Transverse colon (tissue), 4 donors: ENCODE measurements at regions not wholly inside any gene's neighbourhood (a gene's known extent, or its start where the extent isn't known, plus 50 kb on each side); places are given as distances from the start of the nearest gene placed in this dataset.

ENCODE experiments used
- DNase-seq: peaks from one replicate; pipeline ENCODE4 v3.0.0-alpha.2; 2019
- H3K27ac ChIP-seq, 4 donors: fragments of 200-600 bp; sonication (generic); 2 replicates each; pipeline ENCODE4 v1.5.1; 2016 to 2018; ENCODE audit warnings: inconsistent platforms in 4 of 4
- H3K27me3 ChIP-seq: fragments of 200-600 bp; sonication (generic); 2 replicates; pipeline ENCODE4 v1.5.1; 2017; ENCODE audit warnings: inconsistent platforms
- H3K36me3 ChIP-seq, 4 donors: fragments of 200-600 bp; sonication (generic); 2 replicates each; pipeline ENCODE4 v1.5.1; 2017 to 2019; ENCODE audit warnings: inconsistent platforms in 4 of 4
- H3K4me1 ChIP-seq, 4 donors: fragments of 200-600 bp; sonication (generic); 2 replicates each; pipeline ENCODE4 v1.5.1; 2017 to 2020; ENCODE audit warnings: inconsistent platforms in 4 of 4
- H3K4me3 ChIP-seq, 4 donors: fragments of 200-600 bp; sonication (generic); 1 replicate in 1 of 4; 2 replicates in 3 of 4; pipeline versions ENCODE4 v1.5.1 to v1.6.1; 2017 to 2019; ENCODE audit warnings: inconsistent platforms in 4 of 4
- H3K9me3 ChIP-seq, 2 donors: fragments of 200-600 bp; sonication (generic); 2 replicates each; pipeline ENCODE4 v1.5.1; 2017 to 2019; ENCODE audit warnings: inconsistent platforms in 2 of 2
- EP300 ChIP-seq: sonication (generic); formaldehyde crosslinking; IDR thresholded peaks from one replicate; pipeline ENCODE4 v1.6.1; 2017; ENCODE audit warnings: antibody characterized with exemption, low read depth
- POLR2A ChIP-seq: fragments of 450-650 bp; IDR thresholded peaks from one replicate; pipeline ENCODE4 v1.6.1; 2016; ENCODE audit warnings: antibody characterized with exemption, mild to moderate bottlenecking, moderate library complexity
- POLR2AphosphoS5 ChIP-seq, 3 donors: sonication (generic); formaldehyde crosslinking; IDR thresholded peaks; one replicate each; pipeline ENCODE4 v1.6.1; 2016; ENCODE audit warnings: antibody characterized with exemption in 3 of 3
- WGBS, 2 donors: methylation state at CpG; one replicate each; pipeline ENCODE4 v1.1.5; 2018; ENCODE audit warnings: low coverage in 1 of 2; 5-methylcytosine and 5-hydroxymethylcytosine counted together
- in situ Hi-C, 4 donors: fragments of 200-750 bp; cut with MboI; loops; one replicate each; pipeline versions ENCODE4 v1.15.0 to v1.15.1; 2017; ENCODE audit warnings: low sequenced_read_pairs in 3 of 4, low pct_ligation_motif_present in 1 of 4, low pct_unique_long_range_greater_than_20kb in 1 of 4
- intact Hi-C: fragments of 100-400 bp; cut with DNase I; formaldehyde crosslinking; loops from one replicate; pipeline ENCODE4 v1.15.1; 2023; ENCODE audit warnings: low total_unique reads
- TF ChIP-seq, protein P1 (sequence below), 5 experiments: fragments of 200-600 bp in 3 of 5; fragments of 450-650 bp in 2 of 5; sonication (generic) in 3 of 5; IDR thresholded peaks; 1 replicate in 2 of 5; 2 replicates in 3 of 5; pipeline ENCODE4 v1.5.1; 2016 to 2017; ENCODE audit warnings: antibody characterized with exemption in 5 of 5, inconsistent platforms in 3 of 5, mild to moderate bottlenecking in 2 of 5, moderate library complexity in 1 of 5

DNA sequence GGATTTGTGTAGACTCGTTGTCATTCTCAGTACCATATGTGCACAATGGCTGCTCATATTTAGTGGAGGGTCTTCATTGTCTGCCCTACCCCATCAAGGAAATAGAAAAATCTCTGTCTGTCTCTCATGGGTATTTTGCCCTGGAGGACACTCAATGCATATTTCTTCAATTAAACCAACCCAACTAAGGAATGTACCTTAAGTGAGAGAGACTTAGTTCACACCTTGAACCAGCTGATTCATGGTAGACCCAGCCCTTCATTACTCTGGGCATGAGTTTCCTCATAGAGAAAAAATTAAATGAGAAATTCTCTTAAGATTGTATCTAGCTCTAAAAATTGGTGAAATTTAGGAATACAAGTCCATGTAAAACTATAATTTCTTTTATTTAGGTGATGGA is 107.1 kb upstream of the PLEKHG7 start:
- in situ Hi-C loops = no loop called here
- 91 to 97% methylated on average over 1 of the region's 1 CpG for whole genome bisulfite sequencing, 2 donors

DNA sequence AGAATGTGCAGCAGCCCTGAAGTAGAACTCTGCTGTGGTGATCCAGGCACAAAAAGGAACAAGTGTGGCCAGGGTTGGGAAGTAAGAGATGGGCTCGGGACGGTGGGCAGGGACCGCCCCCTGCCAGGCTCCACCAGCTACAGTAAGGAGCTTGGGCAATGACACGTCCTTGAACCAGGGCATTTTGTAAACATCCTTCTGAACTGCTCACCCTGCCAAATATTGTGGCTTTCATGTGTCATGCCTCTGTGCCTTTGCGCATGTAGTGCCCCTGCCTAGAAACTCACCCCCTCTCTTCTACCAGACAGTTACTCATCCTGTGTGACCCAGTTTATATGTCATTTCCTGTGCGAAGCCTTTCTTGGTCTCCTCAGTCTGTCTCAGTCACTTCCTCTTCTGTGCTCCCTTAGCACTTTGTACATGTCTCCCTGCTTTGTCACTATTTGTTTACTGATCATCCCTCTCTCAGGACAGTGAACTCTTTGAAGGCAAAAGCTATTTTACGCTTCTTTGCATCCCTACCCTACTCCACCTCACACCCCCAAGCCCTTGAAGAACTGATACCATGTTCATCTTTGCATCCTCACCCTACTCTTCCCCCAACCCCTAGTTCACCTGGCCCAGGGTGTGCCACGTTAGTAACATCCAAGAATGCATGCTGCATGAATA is 108.9 kb upstream of the PLEKHG7 start:
- H3K36me3 ChIP-seq = no peaks in the 10 kb centered on the region
- H3K9me3 ChIP-seq = no peaks in the 10 kb centered on the region
- WGBS, 2 donors = 48 to 59% methylated on average over 6 to 8 of the region's 8 CpGs
- DNase-seq = peak; percentile 39
- intact Hi-C loops (no loop called here), in situ Hi-C loops (no loop called here)
- H3K27me3 ChIP-seq = no peaks in the 10 kb centered on the region
- H3K27ac ChIP-seq = peak overlapping the region; percentile 36 to 63 (median 54)
- no peaks in the 10 kb centered on the region for H3K4me1 ChIP-seq
- TF ChIP-seq POLR2A (peak; percentile 18), POLR2AphosphoS5 (IDR thresholded peaks at IDR 0.05) (peak in 1 of 3 donors; percentile 19)
- TF ChIP-seq, protein P1, sequence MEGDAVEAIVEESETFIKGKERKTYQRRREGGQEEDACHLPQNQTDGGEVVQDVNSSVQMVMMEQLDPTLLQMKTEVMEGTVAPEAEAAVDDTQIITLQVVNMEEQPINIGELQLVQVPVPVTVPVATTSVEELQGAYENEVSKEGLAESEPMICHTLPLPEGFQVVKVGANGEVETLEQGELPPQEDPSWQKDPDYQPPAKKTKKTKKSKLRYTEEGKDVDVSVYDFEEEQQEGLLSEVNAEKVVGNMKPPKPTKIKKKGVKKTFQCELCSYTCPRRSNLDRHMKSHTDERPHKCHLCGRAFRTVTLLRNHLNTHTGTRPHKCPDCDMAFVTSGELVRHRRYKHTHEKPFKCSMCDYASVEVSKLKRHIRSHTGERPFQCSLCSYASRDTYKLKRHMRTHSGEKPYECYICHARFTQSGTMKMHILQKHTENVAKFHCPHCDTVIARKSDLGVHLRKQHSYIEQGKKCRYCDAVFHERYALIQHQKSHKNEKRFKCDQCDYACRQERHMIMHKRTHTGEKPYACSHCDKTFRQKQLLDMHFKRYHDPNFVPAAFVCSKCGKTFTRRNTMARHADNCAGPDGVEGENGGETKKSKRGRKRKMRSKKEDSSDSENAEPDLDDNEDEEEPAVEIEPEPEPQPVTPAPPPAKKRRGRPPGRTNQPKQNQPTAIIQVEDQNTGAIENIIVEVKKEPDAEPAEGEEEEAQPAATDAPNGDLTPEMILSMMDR (IDR thresholded peaks at IDR 0.05) = no peak
- H3K4me3 ChIP-seq = no peak overlapping the region

More for the DNA sequence above, 107.1 kb upstream of the PLEKHG7 start:
- Histone ChIP-seq H3K36me3 (no peaks in the 10 kb centered on the region), H3K27ac (no peak overlapping the region), H3K4me3 (no peak overlapping the region), H3K9me3 (peaks cover 0 to 8% of the 10 kb centered on the region in 2 donors), H3K4me1 (no peaks in the 10 kb centered on the region), H3K27me3 (no peaks in the 10 kb centered on the region)
- intact Hi-C loops = no loop called here
- DNase-seq = no peak
- TF ChIP-seq, protein P1 (IDR thresholded peaks at IDR 0.05) = no peak
- TF ChIP-seq EP300 (no peak), POLR2A (no peak), POLR2AphosphoS5 (IDR thresholded peaks at IDR 0.05) (no peak)

DNA sequence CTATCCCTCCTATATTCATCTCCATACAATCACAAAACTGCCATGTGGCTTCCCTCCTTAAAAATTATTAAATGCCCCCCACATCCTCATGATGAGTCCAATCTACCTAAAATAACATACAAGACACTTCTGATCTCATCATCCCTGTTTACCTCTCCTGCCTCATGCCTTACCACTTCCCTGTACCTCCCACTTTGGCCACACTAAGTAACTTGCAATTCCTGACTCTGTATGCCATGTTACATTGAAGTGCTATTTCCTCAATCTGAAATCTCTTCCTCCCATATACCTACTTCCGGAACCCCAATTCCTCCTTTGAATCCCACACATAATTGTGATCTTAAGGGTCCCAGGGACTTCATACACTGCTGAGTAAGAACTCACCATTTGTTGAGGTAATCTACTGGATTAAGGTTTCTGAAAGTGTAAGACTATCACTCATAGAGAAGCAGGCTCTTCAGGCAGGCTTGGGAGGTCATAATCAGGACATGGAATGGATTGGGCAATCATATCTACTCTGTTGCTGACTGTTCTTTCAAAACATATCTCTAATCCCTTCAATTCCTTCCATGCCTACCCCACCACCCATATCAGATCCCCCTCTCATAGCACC is 117.6 kb upstream of the PLEKHG7 start:
- WGBS, 2 donors = 90 to 100% methylated on average over 1 of the region's 1 CpG
- DNase-seq = no peak
- no peaks in the 10 kb centered on the region for H3K4me1 ChIP-seq
- in situ Hi-C loops (no loop called here), intact Hi-C loops (no loop called here)
- no peaks in the 10 kb centered on the region for H3K27me3 ChIP-seq
- H3K9me3 ChIP-seq = no peaks in the 10 kb centered on the region
- TF ChIP-seq POLR2AphosphoS5 (IDR thresholded peaks at IDR 0.05) = no peak
- H3K4me3 ChIP-seq = no peak overlapping the region
- H3K36me3 ChIP-seq = no peaks in the 10 kb centered on the region
- no peak overlapping the region for H3K27ac ChIP-seq

DNA sequence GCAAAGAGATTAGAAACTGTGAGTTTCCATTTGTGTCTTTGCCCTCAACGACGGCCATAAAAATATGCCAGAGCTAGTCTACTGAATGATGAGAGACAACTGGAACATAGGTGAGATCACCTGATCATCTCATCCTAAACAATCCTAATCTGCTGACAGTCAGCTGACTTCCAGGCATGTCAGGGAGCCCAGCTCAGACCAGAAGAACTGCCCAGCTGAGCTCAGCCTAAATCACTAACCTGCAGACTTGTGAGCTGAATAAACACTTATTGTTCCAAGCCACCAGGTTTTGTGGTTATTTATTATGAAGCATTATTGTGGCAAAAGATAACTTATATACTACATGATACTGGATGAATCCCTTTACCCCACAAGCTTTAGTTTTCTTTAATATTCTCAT is 118.9 kb upstream of the PLEKHG7 start:
- Histone ChIP-seq H3K27me3 (no peaks in the 10 kb centered on the region), H3K27ac (no peak overlapping the region), H3K4me1 (no peaks in the 10 kb centered on the region), H3K4me3 (no peak overlapping the region), H3K36me3 (no peaks in the 10 kb centered on the region), H3K9me3 (no peaks in the 10 kb centered on the region)
- no peak for DNase-seq
- TF ChIP-seq, protein P1 (IDR thresholded peaks at IDR 0.05) = no peak
- TF ChIP-seq EP300 (no peak), POLR2AphosphoS5 (IDR thresholded peaks at IDR 0.05) (no peak), POLR2A (no peak)
- intact Hi-C loops (no loop called here), in situ Hi-C loops (no loop called here)
- WGBS, 2 donors = 100% methylated on average over 2 of the region's 2 CpGs; no CpG with 5 or more reads in 1 of the 2 donors
